ENCODE measurements at regions not wholly inside any gene's neighbourhood (a gene's known extent, or its start where the extent isn't known, plus 50 kb on each side); places are given as distances from the start of the nearest gene placed in this dataset.
"Not testable (repeated sequence)": the region's sequence is repeated elsewhere in the genome, so short reads cannot be mapped to it uniquely, and the experiment has no call there.

- DNase-seq = no peak
- intact Hi-C loops (cut with DNase I) = no loop called here
Measured at GRCh38 chr1:166379447-166379846, 212.6 kb upstream of the FAM78B start.

DNA sequence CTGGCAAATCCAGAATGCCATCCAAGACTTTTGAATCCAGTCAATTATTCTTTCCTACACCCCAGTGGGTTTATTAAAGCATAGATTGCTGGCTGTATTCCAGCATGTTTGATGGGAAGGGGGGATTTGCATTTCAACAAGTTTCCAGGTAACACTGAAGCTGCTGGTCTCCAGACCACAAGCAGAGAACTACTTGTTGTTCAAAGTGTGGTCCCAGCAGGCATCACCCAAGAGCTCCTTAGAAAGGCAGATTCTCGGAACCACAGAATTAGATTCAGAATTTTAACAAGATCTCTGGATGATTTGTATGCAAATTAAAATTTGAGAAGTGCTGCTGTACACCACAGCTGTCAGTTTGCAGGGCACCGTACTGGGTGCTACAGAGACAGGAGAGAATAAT is 216.3 kb upstream of the FAM78B start:
- intact Hi-C loops (cut with DNase I) = no loop called here
- DNase-seq = peak in 1 of 42 donors; percentile 7

DNA sequence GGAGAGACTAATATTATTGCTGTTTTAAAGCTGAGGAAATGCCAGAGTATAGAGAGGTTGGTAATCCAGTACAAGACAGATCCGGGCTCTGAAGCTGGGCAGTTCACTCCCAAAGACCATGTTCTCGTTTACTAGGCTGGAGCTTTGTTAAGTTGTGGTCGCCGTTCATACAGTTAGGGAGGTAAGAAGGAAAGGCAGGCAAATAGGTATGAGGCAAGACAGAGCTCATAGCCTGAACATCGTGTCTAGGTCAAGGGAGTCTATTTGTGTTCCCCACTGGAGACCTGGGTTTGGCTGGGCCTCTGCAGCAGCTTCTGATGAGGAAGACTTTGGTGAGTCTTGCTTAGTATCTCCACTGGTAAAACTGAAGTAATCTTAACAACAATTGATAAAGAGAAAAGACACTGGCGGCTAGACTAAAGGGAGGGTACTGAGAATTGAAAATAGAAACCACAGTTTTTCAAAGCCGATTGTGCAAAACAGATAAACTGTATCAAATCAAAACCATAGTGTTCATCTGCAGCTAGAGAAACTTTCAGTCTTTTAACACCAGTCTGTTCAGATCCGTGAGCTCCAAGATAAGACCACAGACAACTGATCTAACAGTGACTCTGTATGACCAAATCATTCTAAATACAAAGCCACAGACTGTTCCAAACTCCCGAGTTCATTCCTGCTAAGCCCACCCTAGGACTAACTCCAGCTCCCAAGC is 217.0 kb upstream of the FAM78B start:
- DNase-seq = no peak
- intact Hi-C loops (cut with DNase I) = no loop called here

GRCh38 chr1:166384948-166385347 is 218.1 kb upstream of the FAM78B start:
- intact Hi-C loops (cut with DNase I) = no loop called here
- DNase-seq = peak in 1 of 42 donors; percentile 27

DNA sequence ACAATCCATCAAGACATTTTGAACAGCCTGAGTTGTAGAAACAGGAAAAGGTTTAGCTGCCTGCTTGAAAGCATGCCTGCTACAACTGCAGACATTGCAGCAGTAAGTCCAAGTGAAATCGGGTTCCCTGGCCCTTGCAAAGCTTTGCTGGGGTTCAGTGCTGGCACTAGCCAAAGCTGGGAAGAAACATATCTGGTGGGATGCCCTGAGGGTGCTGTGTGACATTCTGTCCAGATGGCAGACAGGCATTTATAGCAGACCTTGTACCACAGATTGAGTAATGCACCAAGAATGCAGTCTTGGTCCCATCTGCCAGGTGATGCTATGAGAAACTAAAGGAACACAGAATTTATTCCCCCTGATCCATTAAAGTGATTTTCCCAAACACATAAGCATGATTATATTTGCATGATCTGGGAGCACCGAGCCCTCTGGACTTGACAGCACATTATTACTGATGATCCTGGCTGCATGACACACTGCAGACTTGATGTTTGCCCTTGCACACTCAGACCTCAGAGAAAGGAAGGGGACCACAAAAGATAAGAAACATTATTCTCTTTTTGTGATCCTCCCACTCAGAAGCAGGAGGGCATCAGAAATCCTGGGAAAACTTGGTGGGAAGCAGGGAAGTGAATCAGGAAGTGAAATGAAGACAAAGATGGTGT is 223.7 kb upstream of the FAM78B start:
- DNase-seq = peak in 3 of 42 donors; percentile 9 to 30 (median 11)
- intact Hi-C loops (cut with DNase I) = no loop called here

- DNase-seq = no peak
- intact Hi-C loops (cut with DNase I) = no loop called here
Measured at GRCh38 chr1:166391279-166392066, 224.7 kb upstream of the FAM78B start.

DNA sequence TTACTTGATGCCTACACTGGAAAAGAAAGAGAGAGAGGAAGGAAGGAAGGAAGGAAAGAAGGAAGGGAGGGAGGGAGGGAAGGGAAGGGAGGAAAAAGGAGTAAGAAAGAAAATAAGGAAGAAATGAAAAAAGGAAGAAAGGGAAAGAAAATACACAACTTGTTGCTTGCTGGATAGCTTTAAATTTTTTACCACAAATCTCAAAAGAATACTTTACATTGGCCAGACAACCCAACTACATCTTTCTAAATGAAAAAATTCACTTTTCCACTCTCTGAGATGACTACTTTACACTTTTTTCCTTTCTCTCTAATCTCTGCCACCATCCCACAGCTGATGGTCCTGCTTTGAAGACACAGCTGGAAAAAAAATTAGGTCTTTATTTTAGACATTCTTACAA is 228.9 kb upstream of the FAM78B start:
- intact Hi-C loops (cut with DNase I) = no loop called here

GRCh38 chr1:166409253-166410082 is 242.7 kb upstream of the FAM78B start:
- intact Hi-C loops (cut with DNase I); DNase-seq: not testable (repeated sequence)

More for the DNA sequence above, 228.9 kb upstream of the FAM78B start:
- no peak for DNase-seq

DNA sequence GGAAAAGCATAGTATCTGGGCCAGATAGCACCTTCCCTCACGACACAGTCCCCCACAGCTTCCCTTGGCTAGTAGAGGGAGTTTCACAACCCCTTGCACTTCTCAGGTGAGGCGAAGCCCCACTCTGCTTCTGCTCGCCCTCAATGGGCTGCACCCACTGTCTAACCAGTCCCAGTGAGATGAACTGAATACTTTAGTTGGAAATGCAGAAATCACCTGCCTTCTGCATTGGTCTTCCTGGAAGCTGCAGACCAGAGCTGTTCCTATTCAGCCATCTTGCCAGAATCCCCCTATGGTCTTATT is 243.2 kb upstream of the FAM78B start:
- DNase-seq = no peak
- intact Hi-C loops (cut with DNase I) = no loop called here

GRCh38 chr1:166416831-166417230 is 250.0 kb upstream of the FAM78B start:
- intact Hi-C loops (cut with DNase I) = not testable (repeated sequence)

GRCh38 chr1:166418344-166418933 is 251.6 kb upstream of the FAM78B start:
- intact Hi-C loops (cut with DNase I) = no loop called here
- peak in 25 of 42 donors; percentile 9 to 71 (median 25) for DNase-seq

More at GRCh38 chr1:166416831-166417230, 250.0 kb upstream of the FAM78B start:
- peak in 40 of 42 donors; percentile 11 to 71 (median 46) for DNase-seq

DNA sequence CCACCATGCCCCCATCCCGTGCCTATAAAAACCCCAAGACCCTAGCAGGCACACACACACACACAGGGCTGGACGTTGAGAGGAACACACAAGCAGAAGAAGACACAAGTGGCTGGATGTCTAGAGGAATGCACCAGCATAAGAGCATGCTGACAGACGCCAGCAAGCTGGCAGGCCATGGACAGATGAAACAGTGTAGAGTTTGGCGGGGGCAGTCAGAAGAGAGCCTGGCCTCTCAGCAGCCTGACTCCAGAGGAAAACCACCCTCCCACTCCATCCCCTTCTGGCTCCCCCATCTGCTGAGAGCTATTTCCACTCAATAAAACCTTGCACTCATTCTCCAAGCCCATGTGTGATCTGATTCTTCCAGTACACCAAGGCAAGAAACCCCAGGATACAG is 255.8 kb upstream of the FAM78B start:
- DNase-seq; intact Hi-C loops (cut with DNase I): not testable (repeated sequence)

GRCh38 chr1:166432655-166433054 is 265.9 kb upstream of the FAM78B start:
- intact Hi-C loops (cut with DNase I) = no loop called here
- no peak for DNase-seq

- intact Hi-C loops (cut with DNase I) = not testable (repeated sequence)
- DNase-seq = peak in 18 of 42 donors; percentile 3 to 64 (median 28)
Measured at GRCh38 chr1:166433404-166434304, 266.9 kb upstream of the FAM78B start.

DNA sequence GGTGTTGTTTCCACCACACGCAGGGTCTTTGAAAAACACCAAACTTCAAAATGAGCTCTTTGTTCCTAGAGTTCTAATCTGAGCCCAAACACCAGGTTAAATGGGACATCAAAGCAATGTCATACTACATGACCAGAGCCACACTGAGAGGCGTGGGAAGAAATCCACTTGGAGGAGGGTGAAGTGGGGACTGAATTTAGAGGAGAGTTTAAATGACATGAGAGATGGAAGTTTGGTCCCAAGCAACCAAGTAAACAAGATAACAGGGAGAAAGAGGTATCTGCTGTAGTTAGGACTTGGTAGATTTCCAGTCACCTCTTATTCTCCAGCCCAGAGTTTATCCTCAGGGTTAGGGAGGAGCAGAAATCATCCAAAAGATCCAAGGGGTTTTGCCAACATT is 290.9 kb upstream of the FAM78B start:
- DNase-seq = no peak
- intact Hi-C loops (cut with DNase I) = no loop called here

- intact Hi-C loops (cut with DNase I) = no loop called here
Measured at GRCh38 chr1:166464333-166464732, 297.5 kb upstream of the FAM78B start.

GRCh38 chr1:166470014-166470413 is 303.2 kb upstream of the FAM78B start:
- intact Hi-C loops (cut with DNase I) = no loop called here
- DNase-seq = no peak

More at GRCh38 chr1:166464333-166464732, 297.5 kb upstream of the FAM78B start:
- no peak for DNase-seq

DNA sequence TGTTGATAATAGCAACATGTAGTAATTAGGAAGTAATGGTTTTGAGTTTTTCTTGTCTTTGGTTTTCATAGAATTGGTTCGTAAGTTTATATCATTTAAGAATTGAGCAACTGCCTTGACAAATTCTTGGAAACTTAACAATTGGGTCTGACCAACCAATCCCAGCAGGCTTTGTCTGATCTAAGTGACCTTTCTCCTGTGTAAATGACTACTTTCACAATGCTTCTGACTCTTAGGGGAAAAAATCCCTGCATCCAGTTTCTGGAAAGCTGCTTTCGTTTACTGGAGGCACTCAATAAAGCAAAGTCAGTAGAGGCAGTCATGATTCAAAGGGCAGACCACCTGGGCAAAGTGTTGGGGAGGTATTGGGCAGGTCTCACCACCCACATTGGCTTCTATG is 303.6 kb upstream of the FAM78B start:
- intact Hi-C loops (cut with DNase I) = no loop called here

More for the DNA sequence above, 303.6 kb upstream of the FAM78B start:
- no peak for DNase-seq

All from head of caudate nucleus (tissue), 42 donors.